ENCODE measurements at regions not wholly inside any gene's neighbourhood (a gene's known extent, or its start where the extent isn't known, plus 50 kb on each side); places are given as distances from the start of the nearest gene placed in this dataset.
A peak's percentile ranks its signal among the peaks of the same experiment; 100 is the strongest.
"Not testable (repeated sequence)": the region's sequence is repeated elsewhere in the genome, so short reads cannot be mapped to it uniquely, and the experiment has no call there.

- DNase-seq (ENCODE audit: missing footprints); intact Hi-C loops (cut with DNase I); ATAC-seq: not testable (repeated sequence)
Measured at GRCh38 chr15:66998234-66998633, 67.2 kb upstream of the SMAD3 start.

DNA sequence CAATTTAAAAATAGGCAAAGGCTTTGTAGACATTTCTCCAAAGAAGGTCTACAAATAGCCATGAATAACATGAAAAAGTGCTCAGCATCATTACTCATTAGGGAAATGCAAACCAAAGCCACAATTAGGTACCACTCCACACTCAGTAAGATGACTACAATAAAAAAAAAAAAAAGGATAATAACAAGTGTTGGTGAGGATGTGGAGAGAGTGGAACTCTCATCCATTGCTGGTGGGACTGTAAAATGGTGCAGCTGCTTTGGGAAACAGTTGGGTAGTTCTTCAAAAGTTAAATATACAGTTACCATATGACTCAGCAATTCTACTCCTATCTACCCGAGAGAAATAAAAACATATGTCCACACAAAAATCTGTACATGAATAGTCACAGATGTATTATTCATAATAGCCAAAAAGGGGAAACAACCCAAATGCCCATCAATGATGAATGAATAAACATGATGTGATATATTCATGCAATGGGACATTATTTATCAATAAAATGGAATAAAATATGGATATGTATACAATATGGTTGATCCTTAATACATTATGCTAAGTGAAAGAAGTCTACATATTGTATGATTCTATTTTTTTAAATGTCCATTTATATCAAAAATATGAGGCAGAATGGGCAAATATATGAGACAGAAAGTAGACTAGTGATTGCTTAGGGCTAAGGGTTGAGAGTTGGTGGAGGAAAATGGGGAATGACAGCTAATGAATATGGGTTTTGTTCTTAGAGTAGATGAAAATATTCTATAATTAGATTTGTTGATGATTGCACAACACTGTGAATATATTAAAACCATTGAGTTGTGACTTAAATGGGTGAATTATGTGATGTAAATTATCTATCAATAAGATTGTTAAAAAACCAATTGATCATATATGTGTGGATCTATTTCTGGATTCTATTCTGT is 66.1 kb upstream of the SMAD3 start:
- ATAC-seq (no peak), DNase-seq (ENCODE audit: missing footprints) (no peak)
- intact Hi-C loops (cut with DNase I), result no loop called here

GRCh38 chr15:67000896-67001295 is 64.5 kb upstream of the SMAD3 start:
- intact Hi-C loops (cut with DNase I), result no loop called here
- DNase-seq (ENCODE audit: missing footprints) (no peak), ATAC-seq (no peak)

DNA sequence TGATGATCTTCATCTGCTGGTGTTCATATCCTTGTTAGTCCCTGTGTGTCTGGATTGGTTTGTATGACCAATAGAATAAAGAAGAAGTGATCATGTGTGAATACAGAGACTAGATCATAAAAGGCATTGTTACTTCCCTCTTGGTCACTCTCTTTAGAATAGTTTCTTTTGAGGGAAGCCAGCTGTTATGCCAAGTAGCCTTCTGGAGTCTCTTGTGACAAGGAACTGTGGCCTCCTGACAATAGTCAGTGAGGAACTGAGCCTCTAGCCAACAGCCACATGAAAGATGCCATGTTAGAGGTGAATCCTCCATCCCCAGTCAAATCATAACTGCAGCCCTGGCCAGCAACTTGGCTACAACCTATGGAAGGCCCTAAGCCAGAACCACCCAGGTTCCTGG is 63.0 kb upstream of the SMAD3 start:
- intact Hi-C loops (cut with DNase I), result no loop called here
- DNase-seq (ENCODE audit: missing footprints) (no peak), ATAC-seq (no peak)

GRCh38 chr15:67003586-67003985 is 61.8 kb upstream of the SMAD3 start:
- intact Hi-C loops (cut with DNase I), result no loop called here
- DNase-seq (ENCODE audit: missing footprints) (no peak), ATAC-seq (no peak)

GRCh38 chr15:67004142-67004541 is 61.3 kb upstream of the SMAD3 start:
- DNase-seq (ENCODE audit: missing footprints) (no peak), ATAC-seq (no peak)
- intact Hi-C loops (cut with DNase I), result no loop called here

GRCh38 chr15:67005294-67005996 is 60.0 kb upstream of the SMAD3 start:
- ATAC-seq (no peak), DNase-seq (ENCODE audit: missing footprints) (no peak)
- intact Hi-C loops (cut with DNase I), result no loop called here

DNA sequence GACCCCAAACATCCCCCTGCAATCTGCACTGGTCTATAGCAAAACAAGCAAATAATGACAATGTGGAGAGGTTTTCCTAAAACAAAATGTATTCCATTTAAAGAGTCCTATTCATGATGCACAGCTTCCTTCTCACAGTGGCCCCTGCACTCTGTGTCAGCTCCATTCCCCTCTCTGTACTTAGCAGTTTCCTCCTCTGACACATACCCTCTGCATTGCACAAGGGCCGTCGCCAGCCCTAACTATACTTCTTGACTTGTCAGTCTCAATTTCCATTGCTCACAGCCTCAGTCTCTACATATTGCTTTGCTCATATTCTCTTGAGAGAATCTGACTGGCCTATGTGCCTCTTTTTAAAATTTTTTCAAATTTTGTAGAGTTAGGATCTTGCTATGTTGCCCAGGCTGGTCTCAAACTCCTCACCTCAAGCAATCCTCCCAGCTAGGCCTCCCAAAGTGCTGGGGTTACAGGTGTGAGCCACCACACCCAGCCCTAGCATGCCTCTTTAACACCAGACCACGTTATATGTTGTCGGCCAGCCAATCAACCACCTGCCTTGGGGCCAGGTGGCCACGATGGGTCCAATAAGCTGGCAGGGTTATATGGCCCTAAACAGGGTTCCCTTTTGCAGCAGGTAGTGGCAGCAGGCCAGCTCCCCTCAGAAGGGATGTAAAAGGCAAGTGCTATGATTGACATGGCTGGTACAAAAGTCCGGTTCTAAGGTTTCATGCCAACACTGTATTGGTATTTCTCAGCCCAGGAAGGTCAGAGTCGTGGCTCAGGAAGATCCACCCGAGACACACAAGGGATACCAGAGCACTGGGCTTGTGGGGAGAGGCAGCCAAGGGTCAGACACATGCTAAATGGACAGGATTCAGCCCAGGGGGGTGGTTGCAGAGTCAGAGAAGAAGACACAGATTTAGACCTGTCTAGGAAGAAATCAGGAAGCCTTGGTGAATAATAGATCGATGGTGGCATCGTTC is 59.0 kb upstream of the SMAD3 start:
- ATAC-seq, result no peak

DNA sequence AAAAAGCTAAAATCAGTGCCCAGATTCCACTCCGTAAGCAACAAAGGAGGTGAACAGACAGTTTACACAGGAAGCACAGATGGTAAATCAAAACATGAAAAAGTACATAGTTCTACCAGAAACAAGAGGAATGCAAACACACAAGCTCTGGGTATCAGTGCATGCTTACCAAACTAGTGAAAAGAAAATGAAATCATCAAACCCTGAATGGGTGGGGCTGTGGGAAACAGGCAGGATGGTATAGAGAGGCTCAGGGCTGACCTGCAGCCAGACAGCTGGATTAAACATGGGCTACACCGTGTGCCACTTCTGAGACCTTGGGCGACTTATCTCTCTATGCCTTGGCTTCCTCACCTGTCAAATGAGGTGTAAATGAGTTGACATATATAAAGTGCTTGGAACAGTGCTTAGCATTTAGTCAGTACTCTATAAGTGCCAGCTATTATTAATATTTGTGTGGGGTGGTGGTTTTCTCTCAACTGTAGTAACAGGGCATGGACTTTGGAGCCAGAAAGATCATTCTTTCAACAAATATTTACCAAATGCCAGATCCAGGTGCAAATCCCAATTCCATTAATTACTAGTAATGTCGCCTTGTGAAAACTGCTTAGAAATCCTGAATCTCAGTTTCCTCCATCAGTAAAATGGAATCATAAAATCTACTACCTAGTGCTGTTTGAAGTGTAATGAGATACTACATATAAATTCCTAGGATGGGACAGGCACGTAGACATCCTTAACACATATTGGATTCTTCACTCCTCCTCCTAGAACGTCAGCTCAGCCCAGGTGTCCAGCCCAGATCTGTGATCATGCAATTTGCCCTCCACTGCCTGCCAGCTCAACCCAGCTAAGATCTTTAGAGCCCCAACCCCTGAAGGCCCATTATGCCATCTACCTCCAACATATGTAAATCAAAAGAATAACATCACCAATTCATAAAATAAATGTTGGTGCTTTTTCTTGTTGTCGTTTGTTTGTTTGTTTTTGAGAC is 55.5 kb upstream of the SMAD3 start:
- ATAC-seq, result no peak
- DNase-seq (ENCODE audit: missing footprints), result no peak
- intact Hi-C loops (cut with DNase I), result no loop called here

More for the DNA sequence above, 59.0 kb upstream of the SMAD3 start:
- no peak for DNase-seq (ENCODE audit: missing footprints)
- intact Hi-C loops (cut with DNase I), result no loop called here

GRCh38 chr15:67010898-67011616 is 54.3 kb upstream of the SMAD3 start:
- intact Hi-C loops (cut with DNase I), result no loop called here
- ATAC-seq (no peak), DNase-seq (ENCODE audit: missing footprints) (no peak)

DNA sequence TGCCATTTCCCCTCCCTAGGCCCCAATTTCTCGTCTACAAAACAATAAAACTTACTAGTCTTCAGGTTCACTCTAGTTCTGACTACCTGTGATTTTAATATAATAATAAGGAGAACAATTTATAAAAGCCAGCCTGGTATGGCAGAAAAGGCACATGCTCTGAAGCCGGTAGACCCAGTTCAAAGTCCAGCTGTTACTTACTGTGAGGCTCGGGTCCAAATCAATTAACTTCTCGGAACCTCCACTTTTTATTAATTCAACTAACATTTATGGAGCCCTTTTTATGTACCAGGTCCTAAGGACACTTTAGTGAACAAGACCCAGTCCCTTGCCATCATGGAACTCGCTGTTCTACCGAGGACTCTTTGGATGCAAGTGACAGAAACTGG is 53.8 kb upstream of the SMAD3 start:
- ATAC-seq, result no peak
- intact Hi-C loops (cut with DNase I), result no loop called here
- DNase-seq (ENCODE audit: missing footprints), result no peak

DNA sequence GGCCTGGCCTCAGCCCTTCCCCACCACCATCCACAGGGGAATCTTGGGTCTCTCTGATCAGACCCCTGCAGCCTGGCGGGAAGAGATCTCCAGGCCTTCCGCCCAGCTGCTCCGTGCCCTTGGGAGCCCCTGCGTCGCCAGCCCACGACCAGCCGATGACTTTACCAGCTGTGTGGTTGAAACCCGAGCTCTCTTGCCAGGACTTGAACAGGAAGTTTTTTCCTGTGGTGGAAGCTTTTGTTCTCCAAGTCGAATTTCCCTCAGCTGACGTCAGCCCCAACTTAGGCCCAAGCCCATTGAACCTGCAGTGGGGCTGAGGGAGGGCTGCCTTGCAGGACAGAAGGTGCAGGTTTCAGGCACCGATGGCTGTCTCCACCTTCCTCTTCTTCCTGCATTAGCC is 51.7 kb upstream of the SMAD3 start:
- intact Hi-C loops (cut with DNase I), result no loop called here
- DNase-seq (ENCODE audit: missing footprints) (peak; percentile 73), ATAC-seq (peak; percentile 47)
